Smooth muscle cell (in vitro differentiated cells): ENCODE measurements at regions not wholly inside any gene's neighbourhood (a gene's known extent, or its start where the extent isn't known, plus 50 kb on each side); places are given as distances from the start of the nearest gene placed in this dataset.

Source experiments
- DNase-seq: peaks from one replicate; lab custom pipeline; 2025; ENCODE audit not compliant: unreplicated experiment; lab: John Stamatoyannopoulos, UW
- H2AFZ ChIP-seq: fragments of 200-600 bp; sonication (generic); 2 replicates; pipeline ENCODE4 v1.6.0; 2016; ENCODE audit warnings: antibody characterized with exemption, low read depth, mild to moderate bottlenecking
- H3F3A ChIP-seq: fragments of 200-600 bp; sonication (generic); 2 replicates; pipeline ENCODE4 v1.6.0; 2017; ENCODE audit warnings: antibody characterized with exemption, low read depth
- H3K27ac ChIP-seq: fragments of 200-600 bp; sonication (generic); 2 replicates; pipeline ENCODE4 v1.5.1; 2016; ENCODE audit warnings: low read depth, mild to moderate bottlenecking
- H3K27me3 ChIP-seq: fragments of 200-600 bp; sonication (generic); 2 replicates; pipeline ENCODE4 v1.6.1; 2016; ENCODE audit warnings: low read depth, mild to moderate bottlenecking
- H3K36me3 ChIP-seq: fragments of 200-600 bp; sonication (generic); 2 replicates; pipeline ENCODE4 v1.5.1; 2016; ENCODE audit warnings: low read depth
- H3K4me1 ChIP-seq: fragments of 200-600 bp; sonication (generic); 2 replicates; pipeline ENCODE4 v1.5.1; 2016; ENCODE audit warnings: low read depth
- H3K4me2 ChIP-seq: fragments of 200-600 bp; sonication (generic); 2 replicates; pipeline ENCODE4 v1.6.0; 2016; ENCODE audit warnings: mild to moderate bottlenecking
- H3K4me3 ChIP-seq: fragments of 200-600 bp; sonication (generic); 2 replicates; pipeline ENCODE4 v1.5.1; 2016; ENCODE audit warnings: mild to moderate bottlenecking
- H3K79me2 ChIP-seq: fragments of 200-600 bp; sonication (generic); 2 replicates; pipeline ENCODE4 v1.6.0; 2016; ENCODE audit warnings: low read depth, mild to moderate bottlenecking
- H3K9ac ChIP-seq: fragments of 200-600 bp; sonication (generic); 2 replicates; pipeline ENCODE4 v1.6.0; 2016; ENCODE audit warnings: low read depth
- H3K9me3 ChIP-seq: fragments of 200-600 bp; sonication (generic); replicated peaks from 2 replicates; pipeline ENCODE4 v1.5.1; 2016; ENCODE audit warnings: low read depth
- H4K20me1 ChIP-seq: fragments of 200-600 bp; sonication (generic); 2 replicates; pipeline ENCODE4 v1.6.0; 2016; ENCODE audit warnings: low read depth
- CTCF ChIP-seq: fragments of 200-600 bp; sonication (generic); IDR thresholded peaks from 2 replicates; pipeline ENCODE4 v1.5.1; 2017; ENCODE audit warnings: borderline replicate concordance, mild to moderate bottlenecking, antibody characterized with exemption; ENCODE audit not compliant: insufficient read depth, poor library complexity, severe bottlenecking
- WGBS: methylation state at CpG from one replicate; pipeline ENCODE4 v1.1.7; 2016; ENCODE audit warnings: low lambda C conversion rate; 5-methylcytosine and 5-hydroxymethylcytosine counted together

DNA sequence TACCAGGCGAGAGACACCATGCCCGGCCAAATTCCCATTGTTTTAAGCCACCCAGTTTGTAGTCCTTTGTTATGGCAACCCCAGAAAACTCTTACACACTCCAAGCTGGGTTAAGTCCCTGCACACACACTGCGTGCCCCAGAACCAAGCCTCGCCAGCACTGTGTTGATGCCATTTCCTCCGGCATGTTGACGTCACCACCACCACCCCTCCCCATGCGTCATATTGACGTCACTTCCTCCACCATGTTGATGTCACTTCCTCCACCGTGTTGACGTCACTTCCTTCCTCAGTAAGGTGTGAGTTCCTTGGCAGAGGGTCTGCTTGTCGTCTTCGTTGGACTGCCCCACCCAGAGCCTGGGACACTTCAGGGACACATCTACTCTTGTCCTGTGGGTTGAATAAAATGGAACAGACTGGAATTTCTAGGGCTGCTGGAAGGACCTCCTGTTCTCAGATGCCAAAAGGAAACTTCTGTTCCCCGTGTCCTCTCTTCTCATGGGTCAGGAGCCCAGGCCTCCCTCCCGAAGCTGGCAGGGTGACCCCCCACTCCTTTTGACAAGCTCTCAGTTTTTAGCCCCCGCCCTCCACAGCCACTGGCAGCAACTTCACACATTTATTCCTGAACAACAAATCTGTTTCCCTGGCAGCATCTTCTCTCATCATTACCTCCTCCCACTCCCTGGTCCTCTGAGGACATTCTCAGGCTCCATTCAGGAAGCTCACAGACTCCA, 643.3 kb downstream of the NPHP4 start:
- 87% methylated on average over 15 of the region's 15 CpGs for WGBS
- Histone ChIP-seq H3K4me2 (no peak overlapping the region), H3K9me3 (no peaks in the 10 kb centered on the region), H3K4me1 (no peaks in the 10 kb centered on the region), H3K27ac (no peak overlapping the region), H3K36me3 (no peaks in the 10 kb centered on the region), H3K9ac (no peak overlapping the region), H3K79me2 (no peaks in the 10 kb centered on the region), H3K4me3 (no peak overlapping the region), H4K20me1 (no peaks in the 10 kb centered on the region), H2AFZ (no peak overlapping the region), H3F3A (no peaks in the 10 kb centered on the region), H3K27me3 (no peaks in the 10 kb centered on the region)
- DNase-seq: no peak
- TF ChIP-seq CTCF: no peak

DNA sequence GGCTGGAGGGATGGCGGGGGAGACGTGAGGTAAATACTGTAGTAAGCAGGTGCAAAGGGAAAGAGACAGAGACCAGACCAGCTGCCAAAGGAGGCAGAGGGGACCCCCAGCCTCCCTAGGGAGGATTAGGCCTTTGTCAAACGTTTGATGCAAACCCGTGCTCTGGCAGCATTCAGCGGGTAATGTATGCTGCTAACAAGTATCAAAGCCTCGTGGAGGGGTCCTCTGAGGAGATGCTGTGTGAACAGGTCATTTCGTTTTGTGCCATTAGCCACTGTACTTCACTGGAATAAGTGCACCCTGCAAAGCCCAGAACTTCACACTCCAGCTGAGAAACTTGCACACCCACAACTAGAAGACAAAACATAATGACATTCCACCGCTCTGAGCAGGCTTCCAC, 644.5 kb downstream of the NPHP4 start:
- no peak overlapping the region for H3K4me2 ChIP-seq
- H3K9ac ChIP-seq: no peak overlapping the region
- H3F3A ChIP-seq: no peaks in the 10 kb centered on the region
- no peaks in the 10 kb centered on the region for H3K9me3 ChIP-seq
- 87% methylated on average over 8 of the region's 8 CpGs for WGBS
- no peak overlapping the region for H3K4me3 ChIP-seq
- H3K36me3 ChIP-seq: no peaks in the 10 kb centered on the region
- H3K27ac ChIP-seq: no peak overlapping the region
- no peaks in the 10 kb centered on the region for H3K4me1 ChIP-seq
- DNase-seq: no peak
- no peak overlapping the region for H2AFZ ChIP-seq
- no peaks in the 10 kb centered on the region for H3K79me2 ChIP-seq
- H4K20me1 ChIP-seq: no peaks in the 10 kb centered on the region
- H3K27me3 ChIP-seq: no peaks in the 10 kb centered on the region
- no peak for TF ChIP-seq CTCF

- WGBS: 89% methylated on average over 8 of the region's 8 CpGs
- Histone ChIP-seq H3K27me3 (no peaks in the 10 kb centered on the region), H3K36me3 (no peaks in the 10 kb centered on the region), H3K9me3 (no peaks in the 10 kb centered on the region), H3K9ac (no peak overlapping the region), H3K27ac (no peak overlapping the region), H3K4me3 (no peak overlapping the region), H3K4me1 (no peaks in the 10 kb centered on the region), H3K79me2 (no peaks in the 10 kb centered on the region), H3K4me2 (no peak overlapping the region), H2AFZ (no peak overlapping the region), H3F3A (no peaks in the 10 kb centered on the region), H4K20me1 (no peaks in the 10 kb centered on the region)
- no peak for DNase-seq
- no peak for TF ChIP-seq CTCF
These were observed 646.7 kb downstream of the NPHP4 start for GRCh38 chr1:5345556-5345955.
